ENCODE measurements at regions not wholly inside any gene's neighbourhood (a gene's known extent, or its start where the extent isn't known, plus 50 kb on each side); places are given as distances from the start of the nearest gene placed in this dataset.

DNA sequence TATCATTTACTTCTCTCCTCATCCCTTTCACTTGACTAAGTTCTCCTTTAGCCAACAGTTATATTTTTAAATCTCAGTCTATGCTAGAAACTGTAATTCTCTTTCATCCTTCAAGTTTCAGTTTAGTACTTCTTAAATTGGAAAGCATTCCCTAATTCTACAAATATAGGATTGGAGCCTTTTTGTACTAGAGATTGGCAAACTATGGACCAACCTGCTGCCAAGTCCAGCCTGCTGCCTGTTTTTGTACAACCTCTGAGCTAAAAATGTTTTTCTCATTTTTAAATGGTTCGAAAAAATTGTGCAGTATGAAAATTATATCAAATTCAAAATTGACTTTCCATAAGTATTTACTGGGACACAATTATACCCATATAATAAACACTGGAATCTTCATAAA is 1381.5 kb upstream of the SPRY2 start:
- DNase-seq: no peak

- DNase-seq: no peak
Measured at GRCh38 chr13:81721400-81721799, 1380.5 kb upstream of the SPRY2 start.

GRCh38 chr13:81714513-81714912 is 1373.6 kb upstream of the SPRY2 start:
- DNase-seq: no peak

GRCh38 chr13:81713201-81713600 is 1372.3 kb upstream of the SPRY2 start:
- DNase-seq: no peak

DNA sequence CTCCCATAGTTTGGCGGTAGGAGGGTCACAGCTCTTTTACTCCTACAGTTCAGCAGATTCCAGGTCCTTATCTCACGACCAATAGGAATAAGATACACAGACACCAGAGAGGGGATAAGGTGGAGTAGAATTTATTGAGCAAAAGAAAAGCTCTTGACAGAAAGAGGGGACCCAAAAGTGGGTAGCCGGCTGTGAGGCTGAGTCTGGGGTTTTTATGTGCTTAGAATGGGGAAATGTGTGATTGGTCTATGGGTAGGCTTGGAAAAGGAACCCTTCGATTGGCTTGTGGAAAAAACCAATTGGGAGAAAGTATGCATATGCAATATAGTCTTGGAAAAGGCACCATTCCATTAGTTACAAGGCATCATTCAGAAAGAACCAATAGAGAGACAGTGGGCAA is 1356.9 kb upstream of the SPRY2 start:
- DNase-seq: no peak

- DNase-seq: peak; percentile 1
Measured at GRCh38 chr13:81686877-81687276, 1346.0 kb upstream of the SPRY2 start.

DNA sequence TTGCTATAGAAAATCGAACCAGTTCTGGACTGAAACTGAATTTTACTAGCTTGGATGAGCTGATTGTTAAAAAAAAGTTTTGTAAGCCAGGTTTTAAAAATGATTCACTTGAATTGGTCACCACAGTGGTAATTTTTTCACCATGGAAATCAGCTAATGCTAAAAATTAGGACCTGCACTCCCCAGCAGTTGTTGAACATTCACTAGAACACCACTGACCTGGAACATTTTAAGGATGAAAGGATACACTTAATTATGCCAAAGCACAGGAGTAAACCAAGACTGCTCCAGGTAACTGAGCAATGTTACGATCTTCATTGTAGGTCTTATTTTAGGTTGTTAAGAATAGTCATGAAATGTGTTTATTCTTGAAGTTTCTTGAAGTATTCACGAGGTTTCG is 1342.6 kb upstream of the SPRY2 start:
- no peak for DNase-seq

- DNase-seq: no peak
Measured at GRCh38 chr13:81682081-81682630, 1341.2 kb upstream of the SPRY2 start.

DNA sequence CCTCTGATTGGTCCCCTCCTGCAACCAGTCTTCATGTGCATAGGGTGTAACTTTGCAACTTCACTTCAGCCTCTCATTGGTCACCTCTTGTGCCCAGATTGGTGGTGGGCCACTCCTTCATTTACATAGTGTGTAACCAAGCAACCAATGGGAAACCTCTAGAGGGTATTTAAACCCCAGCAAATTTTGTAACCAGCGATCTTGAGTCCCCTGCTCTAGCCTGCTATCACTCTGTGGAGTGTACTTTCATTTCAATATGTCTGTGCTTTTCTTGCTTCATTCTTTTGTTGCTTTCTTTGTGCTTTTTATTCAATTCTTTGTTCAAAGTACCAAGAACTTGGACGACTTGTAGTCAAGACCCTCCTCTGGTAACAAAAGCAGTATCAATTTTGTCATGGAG is 1336.9 kb upstream of the SPRY2 start:
- no peak for DNase-seq

DNA sequence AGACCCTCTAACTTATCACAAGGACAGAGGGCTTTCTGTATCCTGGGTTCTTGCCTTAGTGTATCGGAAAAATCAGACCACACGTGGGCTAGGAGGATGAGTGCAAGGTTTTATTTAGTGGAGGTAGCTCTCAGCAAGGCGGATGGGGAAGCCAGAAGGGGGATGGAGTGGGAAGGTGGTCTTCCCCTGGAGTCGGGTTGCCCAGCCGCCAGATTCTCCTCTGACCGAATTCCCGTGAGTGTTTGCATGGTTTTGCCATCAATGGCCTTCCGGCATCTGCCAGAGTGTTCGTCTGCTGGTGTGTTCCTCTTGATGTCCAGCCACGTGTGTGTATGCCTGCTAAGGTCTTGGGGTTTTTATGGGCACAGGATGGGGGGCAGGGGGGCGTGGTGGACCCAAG is 1335.1 kb upstream of the SPRY2 start:
- no peak for DNase-seq

DNA sequence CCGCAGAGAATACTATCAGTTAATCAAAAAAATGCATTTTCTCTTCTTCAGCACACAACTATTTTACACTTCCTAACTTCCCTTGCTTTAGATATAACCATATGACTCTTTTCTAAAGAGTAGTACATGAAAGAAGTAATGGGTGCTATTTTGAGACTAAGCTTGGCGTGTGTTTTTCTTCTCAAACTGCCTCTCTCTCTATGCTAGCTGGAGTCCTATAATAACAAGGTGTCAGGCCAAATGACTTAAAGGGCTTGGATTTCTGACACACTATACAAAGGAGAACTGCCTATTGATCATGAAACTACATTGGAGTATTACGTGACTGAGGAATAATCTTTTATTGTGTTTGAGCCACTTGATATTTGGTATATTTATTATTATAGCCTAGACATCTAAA is 1330.1 kb upstream of the SPRY2 start:
- DNase-seq: no peak

DNA sequence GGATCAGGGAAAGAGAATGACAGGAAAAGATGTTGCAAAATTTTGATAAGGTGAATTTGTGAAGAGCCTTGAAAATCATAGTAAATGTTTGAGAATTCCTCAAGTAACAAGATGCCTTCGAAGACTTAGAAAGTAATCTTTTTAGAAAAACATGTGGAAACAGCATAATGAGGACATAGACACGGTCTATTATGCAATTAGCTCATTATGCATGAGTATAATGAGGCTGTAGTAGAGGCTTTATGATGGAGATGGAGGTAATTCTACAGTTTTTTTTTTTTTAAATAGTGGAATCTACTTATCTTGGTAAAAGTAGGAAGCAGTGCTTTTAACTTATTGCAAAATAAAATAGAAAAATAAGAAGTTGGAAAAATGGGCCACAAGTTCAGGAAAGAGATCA is 1329.1 kb upstream of the SPRY2 start:
- no peak for DNase-seq

DNA sequence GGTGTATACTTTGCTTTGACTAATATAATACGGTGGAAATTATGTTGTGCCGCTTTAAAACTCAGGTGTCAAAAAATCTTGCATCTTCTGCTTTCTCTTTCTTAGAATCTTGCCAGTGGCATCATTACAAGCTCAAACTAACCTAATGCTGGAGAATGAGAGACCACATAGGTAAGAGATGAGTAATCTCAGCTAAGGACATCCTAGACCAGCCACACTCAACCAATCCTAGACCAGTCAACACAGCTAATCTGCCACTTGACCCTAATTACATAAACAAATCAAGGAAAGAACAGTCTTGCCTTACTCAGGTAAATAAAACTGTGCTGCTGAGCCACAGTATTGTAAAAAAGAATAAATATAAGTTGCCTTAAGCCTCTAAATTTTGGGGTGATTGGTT is 1323.9 kb upstream of the SPRY2 start:
- DNase-seq: no peak

DNA sequence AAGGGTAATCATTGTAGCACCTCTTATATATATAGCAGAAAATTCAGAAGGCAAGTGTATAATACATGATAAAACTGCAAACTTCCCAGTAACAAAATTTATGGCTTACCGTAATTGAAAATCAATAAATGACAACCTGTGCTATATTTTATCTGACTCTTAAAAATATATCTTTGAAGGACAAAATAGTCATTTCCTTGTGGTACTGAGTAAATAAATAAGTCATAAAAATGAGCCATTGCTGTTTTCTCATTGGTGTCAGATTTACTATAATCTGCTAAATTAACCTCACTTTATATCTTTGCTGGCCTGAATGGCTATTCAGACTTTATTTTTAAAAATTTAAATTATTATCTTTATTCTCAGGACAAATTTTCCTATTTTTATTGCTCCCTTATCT is 1319.1 kb upstream of the SPRY2 start:
- DNase-seq: no peak

- no peak for DNase-seq
Measured at GRCh38 chr13:81658598-81659370, 1317.9 kb upstream of the SPRY2 start.

GRCh38 chr13:81639984-81640582 is 1299.2 kb upstream of the SPRY2 start:
- DNase-seq: no peak

GRCh38 chr13:81637457-81637856 is 1296.5 kb upstream of the SPRY2 start:
- DNase-seq: no peak

- DNase-seq: no peak
Measured at GRCh38 chr13:81636120-81636519, 1295.2 kb upstream of the SPRY2 start.

DNA sequence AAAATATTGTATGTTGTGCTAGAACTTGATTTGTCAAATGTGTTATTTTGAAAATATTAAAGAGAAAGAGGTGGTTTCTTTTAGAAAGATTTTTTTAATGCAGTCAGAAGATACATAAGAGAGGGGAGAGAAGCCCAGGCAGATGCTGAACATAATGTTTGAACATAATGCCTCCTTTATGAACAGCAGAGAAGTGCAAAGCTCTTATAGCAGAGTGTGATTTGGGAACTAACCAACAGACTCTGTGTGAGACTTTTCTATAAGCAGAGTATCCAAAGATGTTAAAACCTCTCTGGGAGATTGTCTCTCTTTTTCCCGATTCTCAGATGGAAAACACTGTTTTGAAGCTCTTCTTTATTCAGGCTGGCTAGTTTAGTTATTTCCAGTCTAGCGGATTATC is 1274.1 kb upstream of the SPRY2 start:
- no peak for DNase-seq

DNA sequence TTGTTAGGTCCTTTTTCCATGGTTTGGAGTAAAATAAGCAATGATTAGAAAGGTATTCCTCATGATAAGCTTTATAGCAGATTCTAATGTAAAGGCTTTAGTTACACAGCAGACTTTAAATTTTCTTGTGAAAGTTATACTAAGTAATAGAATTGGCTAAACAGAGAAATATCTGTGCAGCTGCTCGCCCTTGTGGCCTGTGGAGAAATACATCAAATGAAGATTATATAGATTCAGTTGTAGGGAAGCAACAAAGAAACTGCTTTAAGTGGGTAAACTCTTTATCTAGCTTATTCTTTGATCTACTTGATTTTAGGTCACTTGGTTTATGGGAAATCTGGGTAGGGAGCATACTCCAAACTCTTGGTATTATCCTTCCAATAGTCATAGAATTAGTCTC is 1269.7 kb upstream of the SPRY2 start:
- no peak for DNase-seq

- no peak for DNase-seq
Measured at GRCh38 chr13:81609335-81609734, 1268.4 kb upstream of the SPRY2 start.

- no peak for DNase-seq
Measured at GRCh38 chr13:81606074-81606473, 1265.1 kb upstream of the SPRY2 start.

- no peak for DNase-seq
Measured at GRCh38 chr13:81602241-81602640, 1261.3 kb upstream of the SPRY2 start.

DNA sequence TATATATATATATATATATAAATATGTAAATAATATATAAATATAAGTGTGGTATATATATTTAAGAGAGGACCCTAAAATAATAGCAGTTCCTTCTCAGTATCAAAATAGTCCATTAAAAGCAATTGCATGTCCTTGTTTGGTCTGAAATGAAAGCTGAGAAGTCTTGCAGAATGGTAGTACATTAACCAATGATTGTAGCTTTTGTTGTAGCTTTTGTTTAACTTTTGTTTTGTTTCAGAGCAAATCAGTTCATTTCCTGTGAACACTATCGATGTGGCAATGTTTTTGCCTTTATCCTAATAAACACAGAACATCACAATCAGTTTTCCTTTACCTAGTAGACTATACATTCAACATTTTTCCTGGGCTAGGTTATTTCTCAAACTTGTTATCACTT is 1256.2 kb upstream of the SPRY2 start:
- DNase-seq: no peak
